ENCODE measurements at regions not wholly inside any gene's neighbourhood (a gene's known extent, or its start where the extent isn't known, plus 50 kb on each side); places are given as distances from the start of the nearest gene placed in this dataset.

DNA sequence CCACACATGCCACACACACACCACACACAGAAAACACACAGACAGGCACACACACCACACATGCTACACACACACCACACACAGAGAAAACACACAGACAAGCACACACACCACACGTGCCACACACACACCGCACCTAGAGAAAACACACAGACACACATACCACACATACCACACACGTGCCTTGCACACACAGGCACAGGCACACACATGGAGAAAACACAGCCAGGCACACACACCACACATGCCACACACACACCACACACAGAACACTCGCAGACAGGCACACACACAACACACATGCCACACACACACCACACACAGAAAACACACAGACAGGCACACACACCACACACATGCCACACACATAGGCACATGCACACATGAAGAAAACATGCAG is 242.1 kb upstream of the MYT1L start:
- Mint-ChIP-seq H3K27ac (no peak overlapping the region), H3K36me3 (ENCODE audit: low read depth) (no peaks in the 10 kb centered on the region), H3K27me3 (no peaks in the 10 kb centered on the region), H3K4me3 (no peak overlapping the region), H3K4me1 (no peaks in the 10 kb centered on the region)
- no peaks in the 10 kb centered on the region for H3K9me3 ChIP-seq (ENCODE audit: control insufficient read depth, low read length, poor library complexity, severe bottlenecking)
- DNase-seq, result no peak
- ATAC-seq, result no peak

DNA sequence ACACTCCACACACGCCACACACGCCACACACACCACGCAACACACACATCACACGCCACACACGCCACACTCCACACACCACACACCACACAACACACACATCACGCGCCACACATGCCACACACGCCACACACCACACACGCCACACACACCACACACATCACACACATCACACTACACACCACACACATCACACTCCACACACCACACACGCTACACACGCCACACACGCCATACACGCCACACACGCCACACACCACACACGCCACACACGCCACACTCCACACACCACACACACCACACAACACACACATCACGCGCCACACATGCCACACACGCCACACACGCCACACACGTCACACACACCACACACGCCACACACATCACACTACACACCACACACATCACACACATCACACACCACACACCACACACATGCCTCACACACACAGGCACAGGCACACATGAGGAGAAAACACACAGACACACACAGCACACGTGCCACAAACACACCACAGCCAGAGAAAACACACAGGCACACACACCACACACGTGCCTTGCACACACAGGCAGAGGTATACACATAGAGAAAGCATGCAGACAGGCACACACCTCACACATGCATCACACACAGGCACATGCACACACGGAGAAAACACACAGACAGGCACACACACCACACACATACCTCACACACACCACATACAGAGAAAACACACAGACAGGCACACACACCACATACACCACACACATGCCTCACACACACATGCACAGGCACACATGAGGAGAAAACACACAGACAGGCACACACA is 241.5 kb upstream of the MYT1L start:
- Mint-ChIP-seq H3K4me1 (no peaks in the 10 kb centered on the region), H3K27me3 (no peaks in the 10 kb centered on the region), H3K36me3 (ENCODE audit: low read depth) (no peaks in the 10 kb centered on the region), H3K27ac (no peak overlapping the region), H3K4me3 (no peak overlapping the region)
- no peaks in the 10 kb centered on the region for H3K9me3 ChIP-seq (ENCODE audit: control insufficient read depth, low read length, poor library complexity, severe bottlenecking)
- no peak for ATAC-seq
- no peak for DNase-seq

DNA sequence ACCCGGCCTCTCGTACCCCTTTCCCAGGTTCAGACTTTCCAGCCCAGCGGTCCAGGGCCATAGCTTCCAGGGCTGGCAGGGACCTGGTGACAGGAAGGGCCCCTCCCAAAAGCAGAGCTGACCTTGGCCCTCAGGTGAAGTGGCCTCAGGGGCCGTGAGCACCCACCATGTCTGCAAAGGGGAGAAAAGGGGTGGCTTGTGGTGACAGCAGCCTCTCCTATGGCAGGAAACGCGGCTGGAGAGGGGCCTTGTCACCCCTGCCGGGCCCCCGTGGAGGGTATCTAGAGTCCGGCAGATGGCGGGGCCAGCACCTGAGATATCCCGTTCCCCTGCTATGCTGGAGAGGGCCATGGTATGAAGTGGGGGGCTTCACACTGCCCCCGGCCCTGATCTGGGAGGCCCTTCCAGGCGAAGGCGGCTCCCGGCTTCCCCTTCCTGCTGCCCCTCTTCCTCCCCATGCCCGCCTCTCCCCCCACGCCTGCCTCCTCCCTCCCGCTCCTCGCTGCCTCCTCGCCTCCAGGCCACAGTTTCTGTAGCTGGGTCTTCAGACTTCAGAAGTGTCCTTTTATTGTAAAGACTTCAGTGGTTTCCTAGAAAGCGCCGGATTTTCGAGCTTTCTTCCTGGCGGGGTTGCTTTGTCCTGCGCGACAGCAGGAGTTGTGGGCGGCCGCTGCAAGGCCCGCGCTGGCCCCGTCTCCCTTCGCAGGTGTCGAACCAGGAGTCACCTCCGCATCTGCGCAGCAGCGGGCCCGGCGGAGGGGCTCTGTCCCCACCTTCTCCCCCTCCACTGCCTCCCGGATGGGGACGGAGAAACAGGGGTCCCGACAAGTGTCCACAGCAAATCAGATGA is 240.5 kb upstream of the MYT1L start:
- no peaks in the 10 kb centered on the region for H3K27me3 Mint-ChIP-seq
- H3K9me3 ChIP-seq (ENCODE audit: control insufficient read depth, low read length, poor library complexity, severe bottlenecking), result no peaks in the 10 kb centered on the region

DNA sequence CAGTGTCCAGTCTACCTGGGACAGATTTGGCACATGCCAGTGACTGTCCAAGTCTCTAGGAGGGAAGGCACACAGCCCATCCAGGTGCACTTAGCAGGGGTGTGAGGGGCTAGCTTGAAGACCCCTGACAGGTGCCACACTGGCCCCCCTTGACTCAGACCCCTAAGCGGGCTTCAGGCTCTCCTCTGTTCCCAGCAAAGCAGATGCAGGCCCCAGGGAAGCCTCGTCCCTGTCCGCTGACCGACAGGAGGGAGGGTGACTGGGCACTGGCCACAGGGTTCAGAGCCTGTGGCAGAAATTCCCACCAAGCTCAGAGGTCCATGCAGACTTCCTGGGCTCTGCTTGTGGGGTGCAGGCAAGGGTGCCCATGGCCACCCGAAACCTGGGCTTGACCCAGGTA is 239.8 kb upstream of the MYT1L start:
- H3K9me3 ChIP-seq (ENCODE audit: control insufficient read depth, low read length, poor library complexity, severe bottlenecking), result no peaks in the 10 kb centered on the region
- no peaks in the 10 kb centered on the region for H3K36me3 Mint-ChIP-seq (ENCODE audit: low read depth)
- no peaks in the 10 kb centered on the region for H3K4me1 Mint-ChIP-seq
- no peak overlapping the region for H3K4me3 Mint-ChIP-seq
- no peaks in the 10 kb centered on the region for H3K27me3 Mint-ChIP-seq
- no peak for ATAC-seq
- DNase-seq, result no peak
- H3K27ac Mint-ChIP-seq, result no peak overlapping the region

More for the DNA sequence above, 240.5 kb upstream of the MYT1L start:
- Mint-ChIP-seq H3K27ac (no peak overlapping the region), H3K4me1 (no peaks in the 10 kb centered on the region), H3K4me3 (no peak overlapping the region), H3K36me3 (ENCODE audit: low read depth) (no peaks in the 10 kb centered on the region)
- ATAC-seq (no peak), DNase-seq (no peak)

DNA sequence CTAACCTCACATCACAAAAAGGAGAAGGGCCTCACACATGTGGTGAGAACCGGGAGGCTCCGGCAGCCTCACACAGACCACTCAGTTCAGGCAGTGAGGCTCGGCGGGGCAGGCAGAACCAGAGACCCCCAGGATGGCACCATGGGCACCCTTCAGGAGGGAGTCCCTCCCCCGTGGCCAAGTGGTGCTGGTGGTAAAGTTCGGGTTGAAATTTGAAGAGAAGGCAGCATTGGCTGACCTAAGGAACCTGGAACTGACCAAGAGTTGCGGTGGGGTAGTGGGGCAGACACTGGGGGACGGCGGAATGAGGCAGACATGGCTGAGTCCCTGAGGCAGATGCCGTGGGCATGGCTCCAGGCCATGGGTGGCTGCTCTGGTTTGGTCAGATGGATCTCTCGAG is 239.3 kb upstream of the MYT1L start:
- DNase-seq (no peak), ATAC-seq (no peak)
- Mint-ChIP-seq H3K4me3 (no peak overlapping the region), H3K36me3 (ENCODE audit: low read depth) (no peaks in the 10 kb centered on the region), H3K27me3 (no peaks in the 10 kb centered on the region), H3K27ac (no peak overlapping the region), H3K4me1 (no peaks in the 10 kb centered on the region)
- H3K9me3 ChIP-seq (ENCODE audit: control insufficient read depth, low read length, poor library complexity, severe bottlenecking), result no peaks in the 10 kb centered on the region

DNA sequence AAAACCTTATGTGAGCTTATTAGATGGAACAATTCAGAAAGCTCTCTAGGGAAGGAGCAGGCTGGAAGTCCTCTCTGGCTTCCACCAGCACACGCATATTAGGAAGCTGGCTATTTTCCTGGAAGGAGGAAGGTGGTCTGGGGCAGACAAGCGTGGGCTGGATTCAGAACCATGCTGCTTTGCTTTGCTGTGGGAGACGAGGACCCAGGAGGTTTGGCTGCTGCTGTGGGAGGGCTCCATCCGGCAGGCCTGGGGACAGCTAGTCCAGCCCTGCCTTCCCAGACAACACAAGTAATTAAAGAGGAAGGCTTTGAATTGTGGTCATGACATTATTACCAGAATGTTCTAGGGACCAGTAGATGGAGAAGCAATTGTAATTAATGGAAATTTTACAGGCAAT is 238.8 kb upstream of the MYT1L start:
- no peak overlapping the region for H3K4me3 Mint-ChIP-seq
- H3K4me1 Mint-ChIP-seq, result no peaks in the 10 kb centered on the region
- DNase-seq (no peak), ATAC-seq (no peak)
- no peaks in the 10 kb centered on the region for H3K27me3 Mint-ChIP-seq
- no peak overlapping the region for H3K27ac Mint-ChIP-seq
- no peaks in the 10 kb centered on the region for H3K36me3 Mint-ChIP-seq (ENCODE audit: low read depth)
- H3K9me3 ChIP-seq (ENCODE audit: control insufficient read depth, low read length, poor library complexity, severe bottlenecking), result no peaks in the 10 kb centered on the region

DNA sequence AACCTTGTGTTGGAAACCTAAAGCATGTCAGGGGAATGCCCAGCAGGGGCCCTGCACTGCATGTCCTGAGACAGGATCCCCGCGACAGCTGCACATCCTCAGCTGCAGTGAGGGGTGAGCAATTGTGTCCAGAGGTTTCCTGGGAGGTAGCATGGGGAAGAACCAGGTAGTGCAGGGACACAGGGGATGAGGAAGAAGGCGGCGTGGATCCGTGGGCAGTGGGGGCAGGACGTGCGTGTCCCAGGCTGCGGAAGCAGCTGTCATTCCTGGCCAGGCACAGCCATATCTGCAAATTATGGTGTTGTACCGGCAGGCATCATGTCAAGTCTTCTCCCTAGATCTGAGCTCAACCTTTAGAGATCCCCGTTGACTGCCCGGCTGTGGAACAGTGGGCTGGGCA is 238.2 kb upstream of the MYT1L start:
- no peak for DNase-seq
- no peak overlapping the region for H3K4me3 Mint-ChIP-seq
- H3K9me3 ChIP-seq (ENCODE audit: control insufficient read depth, low read length, poor library complexity, severe bottlenecking), result no peaks in the 10 kb centered on the region
- no peaks in the 10 kb centered on the region for H3K36me3 Mint-ChIP-seq (ENCODE audit: low read depth)
- H3K27me3 Mint-ChIP-seq, result no peaks in the 10 kb centered on the region
- no peak for ATAC-seq
- H3K4me1 Mint-ChIP-seq, result no peaks in the 10 kb centered on the region
- no peak overlapping the region for H3K27ac Mint-ChIP-seq

DNA sequence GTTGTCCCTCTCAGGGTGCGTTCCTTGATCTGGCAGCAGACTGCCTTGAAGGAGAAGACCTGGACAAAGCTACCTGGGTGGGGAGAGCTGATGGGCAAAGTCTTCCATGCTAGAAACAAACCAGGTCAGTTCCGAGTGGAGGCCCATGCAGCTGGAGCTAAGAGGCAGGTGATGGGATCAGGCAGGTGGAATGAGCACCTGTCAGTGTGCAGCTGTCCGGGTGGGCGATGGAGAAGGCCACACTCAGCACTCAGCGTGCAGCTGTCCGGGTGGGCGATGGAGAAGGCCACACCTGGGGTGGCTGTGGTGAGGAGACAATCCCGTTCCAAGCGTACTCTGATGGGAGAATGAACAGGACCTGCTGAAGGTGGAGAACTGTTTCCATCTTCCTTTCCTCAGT is 237.3 kb upstream of the MYT1L start:
- no peak for DNase-seq
- H3K9me3 ChIP-seq (ENCODE audit: control insufficient read depth, low read length, poor library complexity, severe bottlenecking), result no peaks in the 10 kb centered on the region
- H3K4me3 Mint-ChIP-seq, result no peak overlapping the region
- ATAC-seq, result no peak
- H3K27ac Mint-ChIP-seq, result no peak overlapping the region
- H3K36me3 Mint-ChIP-seq (ENCODE audit: low read depth), result no peaks in the 10 kb centered on the region
- no peaks in the 10 kb centered on the region for H3K4me1 Mint-ChIP-seq
- peaks cover 3% of the 10 kb centered on the region for H3K27me3 Mint-ChIP-seq

DNA sequence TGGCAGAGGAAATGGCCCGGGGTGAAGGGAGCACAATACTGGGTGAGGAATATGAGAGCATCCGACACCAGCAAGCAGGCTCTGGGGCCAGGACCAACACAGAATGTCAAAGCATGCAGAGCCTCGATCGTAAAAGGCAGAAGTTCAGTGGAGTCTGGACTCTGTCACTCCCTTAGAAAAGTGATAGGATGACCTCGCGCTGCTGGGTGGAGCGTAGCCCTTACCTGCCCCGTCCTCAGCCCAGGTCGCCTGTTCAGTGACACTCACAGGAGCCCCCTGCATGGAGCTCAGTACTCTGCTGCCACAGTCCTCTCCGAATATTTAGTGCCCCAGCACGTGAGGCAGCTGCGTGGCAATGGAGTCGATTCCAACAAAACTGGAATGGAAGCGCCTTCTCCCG is 236.7 kb upstream of the MYT1L start:
- H3K4me1 Mint-ChIP-seq, result no peaks in the 10 kb centered on the region
- H3K27me3 Mint-ChIP-seq, result peaks cover 6% of the 10 kb centered on the region
- H3K27ac Mint-ChIP-seq, result no peak overlapping the region
- no peaks in the 10 kb centered on the region for H3K9me3 ChIP-seq (ENCODE audit: control insufficient read depth, low read length, poor library complexity, severe bottlenecking)
- DNase-seq (no peak), ATAC-seq (no peak)
- H3K4me3 Mint-ChIP-seq, result no peak overlapping the region
- no peaks in the 10 kb centered on the region for H3K36me3 Mint-ChIP-seq (ENCODE audit: low read depth)

DNA sequence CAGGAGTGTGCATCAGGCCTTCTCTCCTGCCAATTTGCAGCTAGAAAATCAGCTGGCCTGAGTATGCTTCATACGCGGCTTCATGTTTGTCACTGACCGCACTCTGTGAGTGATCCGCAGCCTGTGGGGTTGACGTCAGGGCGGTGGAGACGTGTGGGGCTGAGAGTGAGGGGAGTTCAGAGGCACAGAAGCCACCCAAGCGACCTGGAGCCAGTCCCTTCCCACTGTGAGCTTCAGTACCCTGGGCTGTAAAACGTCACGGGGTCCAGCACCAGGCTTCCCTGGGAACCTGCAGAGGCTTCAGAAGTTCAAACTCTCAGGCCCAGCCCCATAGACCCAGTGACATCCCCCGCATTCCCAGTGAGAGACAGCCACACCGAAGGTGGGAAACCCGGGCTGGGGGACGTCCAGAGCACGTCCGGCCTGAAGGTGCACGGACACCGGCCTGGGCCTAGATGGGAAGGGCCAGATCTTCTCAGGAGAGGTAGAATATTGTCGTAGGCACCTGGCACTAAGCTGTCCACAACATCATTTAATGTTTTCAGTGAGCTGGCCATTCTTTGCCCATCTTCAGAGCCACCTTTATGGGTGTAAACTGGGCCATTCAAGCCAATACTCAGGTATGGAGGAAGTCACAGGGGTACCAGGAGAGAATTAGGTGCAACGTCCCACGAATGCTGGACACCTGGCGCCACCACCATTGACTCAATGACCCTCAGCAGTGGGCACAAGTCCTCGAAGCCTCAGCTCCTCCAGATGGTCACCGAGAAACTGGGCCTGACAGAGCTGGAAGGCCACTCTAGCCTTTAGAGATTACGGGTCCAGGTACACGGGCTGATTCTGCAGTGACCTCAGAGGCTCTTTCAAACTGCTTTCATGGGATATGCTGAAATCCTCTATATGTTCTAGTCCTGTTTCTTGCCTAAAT is 235.6 kb upstream of the MYT1L start:
- no peaks in the 10 kb centered on the region for H3K4me1 Mint-ChIP-seq
- H3K36me3 Mint-ChIP-seq (ENCODE audit: low read depth), result no peaks in the 10 kb centered on the region
- H3K9me3 ChIP-seq (ENCODE audit: control insufficient read depth, low read length, poor library complexity, severe bottlenecking), result no peaks in the 10 kb centered on the region
- no peak overlapping the region for H3K27ac Mint-ChIP-seq
- no peak for ATAC-seq
- no peak for DNase-seq
- no peak overlapping the region for H3K4me3 Mint-ChIP-seq
- peaks cover 6% of the 10 kb centered on the region for H3K27me3 Mint-ChIP-seq

DNA sequence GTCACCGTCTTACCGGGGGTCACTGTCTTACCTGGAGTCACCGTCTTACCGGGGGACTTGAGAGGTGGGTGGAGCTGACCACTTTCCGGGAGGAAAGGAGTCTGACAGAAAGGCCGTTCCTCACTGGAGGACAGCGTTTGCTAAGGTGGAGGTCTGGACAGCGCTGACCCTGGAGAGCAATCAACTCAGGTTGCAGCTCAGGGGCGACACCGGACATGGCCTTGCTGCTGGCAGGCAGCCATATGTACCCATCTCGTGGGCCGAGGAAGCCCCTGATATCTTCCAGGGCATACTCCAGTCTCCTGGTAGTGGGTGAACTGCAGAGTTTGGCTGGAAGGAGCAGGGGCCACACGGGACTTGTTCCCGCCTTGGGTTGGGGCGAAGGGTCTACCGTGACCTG is 234.6 kb upstream of the MYT1L start:
- H3K9me3 ChIP-seq (ENCODE audit: control insufficient read depth, low read length, poor library complexity, severe bottlenecking), result no peaks in the 10 kb centered on the region
- ATAC-seq (no peak), DNase-seq (no peak)
- H3K4me1 Mint-ChIP-seq, result no peaks in the 10 kb centered on the region
- H3K4me3 Mint-ChIP-seq, result no peak overlapping the region
- H3K36me3 Mint-ChIP-seq (ENCODE audit: low read depth), result no peaks in the 10 kb centered on the region
- peaks cover 8% of the 10 kb centered on the region for H3K27me3 Mint-ChIP-seq
- no peak overlapping the region for H3K27ac Mint-ChIP-seq

DNA sequence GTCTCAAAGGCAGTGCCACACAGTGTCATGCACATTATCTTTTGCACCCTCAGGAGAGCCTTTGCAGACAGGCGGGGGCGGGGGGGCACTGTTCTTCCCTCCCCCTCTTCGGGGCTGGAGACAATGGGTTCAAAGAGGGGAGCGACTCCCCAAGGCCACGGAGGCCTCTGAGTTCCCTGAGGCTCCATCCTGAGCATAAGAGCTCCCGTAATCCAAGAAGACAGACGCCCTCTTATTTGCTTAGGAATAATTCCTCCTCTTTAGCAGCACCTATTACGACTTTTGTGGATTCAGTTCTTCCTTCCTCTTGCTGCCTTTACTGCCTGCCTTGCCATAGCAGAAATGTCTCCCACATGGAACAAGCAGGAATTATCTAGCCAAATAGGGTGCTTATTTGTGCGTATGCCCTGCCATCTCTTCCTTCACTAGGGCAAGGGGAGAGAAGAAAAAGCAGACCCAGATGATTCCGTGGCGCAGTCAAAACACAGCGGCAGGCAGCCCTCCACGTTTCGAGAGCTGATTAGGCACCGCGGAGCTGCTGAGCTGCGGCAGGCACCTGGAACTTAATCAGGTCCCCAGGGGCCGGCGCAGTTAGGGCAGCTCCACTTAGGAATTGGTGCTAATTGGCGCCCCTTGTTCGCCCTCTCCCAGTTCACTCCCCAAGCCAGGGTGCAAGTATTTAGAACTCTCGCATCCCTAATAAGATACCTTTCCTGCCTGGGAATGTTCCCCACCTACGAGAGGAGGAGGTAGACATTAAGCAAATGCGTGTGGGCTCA is 233.4 kb upstream of the MYT1L start:
- H3K4me3 Mint-ChIP-seq, result no peak overlapping the region
- no peaks in the 10 kb centered on the region for H3K36me3 Mint-ChIP-seq (ENCODE audit: low read depth)
- ATAC-seq (no peak), DNase-seq (no peak)
- H3K4me1 Mint-ChIP-seq, result no peaks in the 10 kb centered on the region
- H3K9me3 ChIP-seq (ENCODE audit: control insufficient read depth, low read length, poor library complexity, severe bottlenecking), result no peaks in the 10 kb centered on the region
- H3K27me3 Mint-ChIP-seq, result peaks cover 10% of the 10 kb centered on the region
- no peak overlapping the region for H3K27ac Mint-ChIP-seq

All from T-helper 17 cell (primary cell).